ENCODE measurements at regions not wholly inside any gene's neighbourhood (a gene's known extent, or its start where the extent isn't known, plus 50 kb on each side); places are given as distances from the start of the nearest gene placed in this dataset.

GRCh38 chr21:27129215-27129614 is 162.3 kb upstream of the ADAMTS5 start:
- CTCF ChIA-PET = no interaction called here
- no peak for TF ChIP-seq ARNT (IDR thresholded peaks at IDR 0.05)
- TF ChIP-seq FOXM1 (IDR thresholded peaks at IDR 0.05; ENCODE audit: borderline replicate concordance) = no peak
- TF ChIP-seq NFRKB (IDR thresholded peaks at IDR 0.05) = no peak
- no peak for DNase-seq (ENCODE audit: extremely low spot score)
- POLR2A ChIA-PET = no interaction called here

DNA sequence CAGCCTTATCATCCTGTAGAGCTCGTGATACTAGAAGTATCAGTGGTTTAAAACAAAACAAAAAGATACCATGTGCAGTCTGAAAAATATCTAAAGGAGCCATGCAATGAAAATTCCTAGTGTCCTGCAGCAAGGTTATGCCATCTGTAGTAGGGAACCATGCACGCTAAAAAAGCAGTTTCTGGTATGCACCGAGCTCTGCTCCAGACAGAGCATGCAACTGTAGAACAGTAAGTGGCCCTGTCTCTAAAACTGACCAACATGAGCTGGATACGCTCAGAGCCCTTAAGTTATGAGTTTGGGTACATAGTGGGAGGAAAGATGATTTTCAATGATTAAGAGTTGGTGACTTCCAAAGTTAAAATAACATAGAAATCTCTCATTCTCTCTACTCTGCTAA is 159.3 kb upstream of the ADAMTS5 start:
- CTCF ChIA-PET = no interaction called here
- DNase-seq (ENCODE audit: extremely low spot score) = no peak
- TF ChIP-seq, protein P1, sequence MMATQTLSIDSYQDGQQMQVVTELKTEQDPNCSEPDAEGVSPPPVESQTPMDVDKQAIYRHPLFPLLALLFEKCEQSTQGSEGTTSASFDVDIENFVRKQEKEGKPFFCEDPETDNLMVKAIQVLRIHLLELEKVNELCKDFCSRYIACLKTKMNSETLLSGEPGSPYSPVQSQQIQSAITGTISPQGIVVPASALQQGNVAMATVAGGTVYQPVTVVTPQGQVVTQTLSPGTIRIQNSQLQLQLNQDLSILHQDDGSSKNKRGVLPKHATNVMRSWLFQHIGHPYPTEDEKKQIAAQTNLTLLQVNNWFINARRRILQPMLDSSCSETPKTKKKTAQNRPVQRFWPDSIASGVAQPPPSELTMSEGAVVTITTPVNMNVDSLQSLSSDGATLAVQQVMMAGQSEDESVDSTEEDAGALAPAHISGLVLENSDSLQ (IDR thresholded peaks at IDR 0.05) = no peak
- TF ChIP-seq ELF4 (IDR thresholded peaks at IDR 0.05) (no peak), ARNT (IDR thresholded peaks at IDR 0.05) (no peak), LEF1 (IDR thresholded peaks at IDR 0.05; ENCODE audit: borderline replicate concordance) (no peak), FOXA1 (IDR thresholded peaks at IDR 0.05) (no peak), SP1 (IDR thresholded peaks at IDR 0.05) (no peak), NFRKB (IDR thresholded peaks at IDR 0.05) (no peak), HDGF (IDR thresholded peaks at IDR 0.05; ENCODE audit: borderline replicate concordance) (no peak), SUZ12 (IDR thresholded peaks at IDR 0.05) (no peak)
- POLR2A ChIA-PET = no interaction called here

DNA sequence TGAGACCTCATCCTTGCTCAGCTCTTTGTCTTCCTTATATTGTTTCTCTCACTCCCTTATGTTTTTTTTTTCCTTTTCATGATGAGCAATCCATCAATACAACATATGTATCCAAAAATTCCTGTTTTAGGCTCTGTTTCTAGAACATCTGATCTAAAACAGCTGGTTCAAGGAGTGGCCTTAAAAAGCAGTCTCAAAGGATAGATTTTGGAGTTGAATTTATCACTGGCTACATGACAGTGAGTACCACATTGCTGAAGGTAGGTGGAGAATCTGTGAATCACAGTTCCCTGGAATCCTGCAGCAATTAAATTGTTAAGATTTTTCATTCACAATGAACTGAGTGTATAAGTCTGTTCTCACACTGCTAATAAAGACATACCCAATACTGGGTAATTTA is 155.8 kb upstream of the ADAMTS5 start:
- no peak for DNase-seq (ENCODE audit: extremely low spot score)
- ChIA-PET POLR2A (no interaction called here), CTCF (no interaction called here)
- no peak for TF ChIP-seq FOXK2 (IDR thresholded peaks at IDR 0.05)
- TF ChIP-seq ZNF384 (IDR thresholded peaks at IDR 0.05) = no peak
- no peak for TF ChIP-seq BHLHE40 (IDR thresholded peaks at IDR 0.05; ENCODE audit: borderline replicate concordance)
- TF ChIP-seq L3MBTL2 (conservative IDR thresholded peaks at IDR 0.05) = no peak
- no peak for TF ChIP-seq CTBP1 (IDR thresholded peaks at IDR 0.05; ENCODE audit: borderline replicate concordance)
- TF ChIP-seq, protein P1 (IDR thresholded peaks at IDR 0.05) = no peak
- TF ChIP-seq FOXM1 (IDR thresholded peaks at IDR 0.05; ENCODE audit: borderline replicate concordance) = no peak
- no peak for TF ChIP-seq ARNT (IDR thresholded peaks at IDR 0.05)
- no peak for TF ChIP-seq SP1 (IDR thresholded peaks at IDR 0.05)
- no peak for TF ChIP-seq ELF4 (IDR thresholded peaks at IDR 0.05)
- TF ChIP-seq FOXA1 (IDR thresholded peaks at IDR 0.05) = no peak
- no peak for TF ChIP-seq LEF1 (IDR thresholded peaks at IDR 0.05; ENCODE audit: borderline replicate concordance)
- no peak for TF ChIP-seq HDGF (IDR thresholded peaks at IDR 0.05; ENCODE audit: borderline replicate concordance)
- no peak for TF ChIP-seq TARDBP (IDR thresholded peaks at IDR 0.05)
- TF ChIP-seq NFRKB (IDR thresholded peaks at IDR 0.05) = no peak
- no peak for TF ChIP-seq SUZ12 (IDR thresholded peaks at IDR 0.05)

DNA sequence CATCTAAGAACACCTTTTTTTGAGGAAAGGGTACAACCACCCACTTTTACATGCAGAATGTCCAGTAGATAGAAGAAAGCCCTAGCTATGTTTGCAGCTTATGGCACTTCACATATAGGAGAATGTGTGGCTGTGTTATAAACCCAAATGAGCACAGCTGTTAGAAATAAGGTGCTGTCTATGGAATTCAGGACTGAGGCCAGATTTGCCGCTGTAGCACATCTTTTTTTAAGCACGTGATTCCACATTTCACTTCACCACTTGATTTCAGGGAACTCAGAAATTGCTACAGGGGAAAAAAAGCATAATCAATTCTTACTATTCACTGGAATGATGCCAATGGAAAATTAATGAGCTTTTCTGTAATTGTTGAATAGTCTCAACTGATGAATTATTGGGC is 147.2 kb upstream of the ADAMTS5 start:
- ChIA-PET POLR2A (no interaction called here), CTCF (no interaction called here)
- no peak for DNase-seq (ENCODE audit: extremely low spot score)
- TF ChIP-seq FOXK2 (IDR thresholded peaks at IDR 0.05) (no peak), TARDBP (IDR thresholded peaks at IDR 0.05) (no peak), LEF1 (IDR thresholded peaks at IDR 0.05; ENCODE audit: borderline replicate concordance) (no peak), SUZ12 (IDR thresholded peaks at IDR 0.05) (no peak), FOXA1 (IDR thresholded peaks at IDR 0.05) (no peak), NFRKB (IDR thresholded peaks at IDR 0.05) (no peak), ZNF384 (IDR thresholded peaks at IDR 0.05) (no peak), SP1 (IDR thresholded peaks at IDR 0.05) (no peak), CTBP1 (IDR thresholded peaks at IDR 0.05; ENCODE audit: borderline replicate concordance) (no peak)

- no peak for DNase-seq (ENCODE audit: extremely low spot score)
- no peak for TF ChIP-seq LEF1 (IDR thresholded peaks at IDR 0.05; ENCODE audit: borderline replicate concordance)
- no peak for TF ChIP-seq NFRKB (IDR thresholded peaks at IDR 0.05)
- TF ChIP-seq CTBP1 (IDR thresholded peaks at IDR 0.05; ENCODE audit: borderline replicate concordance) = no peak
- TF ChIP-seq, protein P1 (IDR thresholded peaks at IDR 0.05) = no peak
- no peak for TF ChIP-seq ZNF384 (IDR thresholded peaks at IDR 0.05)
- POLR2A ChIA-PET = no interaction called here
- CTCF ChIA-PET = no interaction called here
Measured at GRCh38 chr21:27112186-27112585, 145.3 kb upstream of the ADAMTS5 start.

- ChIA-PET POLR2A (no interaction called here), CTCF (interaction anchor here (0.6 kb wide), 1 partner anchor 256 kb away, joined by 3 read pairs; no protein-coding TSS in a partner anchor)
- TF ChIP-seq ARNT (IDR thresholded peaks at IDR 0.05) (no peak), TARDBP (IDR thresholded peaks at IDR 0.05) (no peak), ELF4 (IDR thresholded peaks at IDR 0.05) (no peak), SP1 (IDR thresholded peaks at IDR 0.05) (no peak), L3MBTL2 (conservative IDR thresholded peaks at IDR 0.05) (no peak), FOXA1 (IDR thresholded peaks at IDR 0.05) (no peak), SUZ12 (IDR thresholded peaks at IDR 0.05) (no peak), HDGF (IDR thresholded peaks at IDR 0.05; ENCODE audit: borderline replicate concordance) (no peak), ZNF384 (IDR thresholded peaks at IDR 0.05) (no peak), FOXK2 (IDR thresholded peaks at IDR 0.05) (no peak)
- TF ChIP-seq, protein P1 (IDR thresholded peaks at IDR 0.05) = no peak
- no peak for DNase-seq (ENCODE audit: extremely low spot score)
Measured at GRCh38 chr21:27110956-27111355, 144.1 kb upstream of the ADAMTS5 start.

- TF ChIP-seq, protein P1 (IDR thresholded peaks at IDR 0.05) = no peak
- TF ChIP-seq BHLHE40 (IDR thresholded peaks at IDR 0.05; ENCODE audit: borderline replicate concordance) (no peak), SUZ12 (IDR thresholded peaks at IDR 0.05) (no peak), SP1 (IDR thresholded peaks at IDR 0.05) (no peak), FOXM1 (IDR thresholded peaks at IDR 0.05; ENCODE audit: borderline replicate concordance) (no peak), FOXK2 (IDR thresholded peaks at IDR 0.05) (no peak), ZNF384 (IDR thresholded peaks at IDR 0.05) (no peak)
- DNase-seq (ENCODE audit: extremely low spot score) = no peak
- ChIA-PET POLR2A (no interaction called here), CTCF (no interaction called here)
Measured at GRCh38 chr21:27108701-27109100, 141.8 kb upstream of the ADAMTS5 start.

Data from HEK293T (cell line).